SU-DHL-6 (cell line): ENCODE measurements at regions not wholly inside any gene's neighbourhood (a gene's known extent, or its start where the extent isn't known, plus 50 kb on each side); places are given as distances from the start of the nearest gene placed in this dataset.

Source experiments
- H2AFZ ChIP-seq: fragments of 200-600 bp; sonication (generic); 2 replicates; pipeline ENCODE4 v1.6.1; 2014; ENCODE audit warnings: low read depth, mild to moderate bottlenecking, moderate library complexity, mixed read lengths, antibody characterized with exemption, low read length; ENCODE audit not compliant: severe bottlenecking
- H3F3A ChIP-seq: fragments of 200-600 bp; shearing (Covaris generic); 2 replicates; pipeline ENCODE4 v1.6.0; 2016; ENCODE audit warnings: antibody characterized with exemption, mild to moderate bottlenecking; ENCODE audit not compliant: insufficient read depth
- H3K27ac ChIP-seq: fragments of 200-600 bp; sonication (generic); 2 replicates; pipeline ENCODE4 v1.5.1; 2016; ENCODE audit warnings: low read depth, mild to moderate bottlenecking, low read length, moderate library complexity, mixed read lengths
- H3K27me3 ChIP-seq: fragments of 200-600 bp; sonication (generic), shearing (Covaris generic); 2 replicates; pipeline ENCODE4 v1.6.0; 2014; ENCODE audit warnings: mild to moderate bottlenecking, low read length
- H3K36me3 ChIP-seq: fragments of 200-600 bp; sonication (generic); 2 replicates; pipeline ENCODE4 v1.6.1; 2014; ENCODE audit warnings: mild to moderate bottlenecking, low read length, mixed read lengths
- H3K4me2 ChIP-seq: fragments of 300-600, 200-600 bp; shearing (Covaris generic), sonication (generic); 2 replicates; pipeline ENCODE4 v1.6.0; 2014; ENCODE audit warnings: low read length, low read depth, mild to moderate bottlenecking; ENCODE audit not compliant: poor library complexity, severe bottlenecking
- H3K4me3 ChIP-seq: fragments of 200-600 bp; sonication (generic); 2 replicates; pipeline ENCODE4 v1.5.1; 2014; ENCODE audit warnings: antibody characterized with exemption, low read length, mild to moderate bottlenecking, mixed read lengths; ENCODE audit not compliant: insufficient read depth, poor library complexity, severe bottlenecking
- H3K79me2 ChIP-seq: fragments of 200-600 bp; sonication (generic); 2 replicates; pipeline ENCODE4 v1.6.1; 2014; ENCODE audit warnings: mild to moderate bottlenecking, low read length, moderate library complexity; ENCODE audit not compliant: insufficient read depth
- H3K9ac ChIP-seq: fragments of 200-600 bp; sonication (generic); 2 replicates; pipeline ENCODE4 v1.7.0; 2014; ENCODE audit warnings: mild to moderate bottlenecking, low read length
- H3K9me2 ChIP-seq: fragments of 200-600 bp; sonication (generic); replicated peaks from 2 replicates; pipeline ENCODE4 v1.6.1; 2014; ENCODE audit warnings: low read length; ENCODE audit not compliant: insufficient read depth
- H3K9me3 ChIP-seq: fragments of 200-600 bp; sonication (generic); 2 replicates; pipeline ENCODE4 v1.6.1; 2014; ENCODE audit warnings: low read length, mixed read lengths; ENCODE audit not compliant: insufficient read depth
- H4K20me1 ChIP-seq: fragments of 200-600 bp; sonication (generic); 2 replicates; pipeline ENCODE4 v1.6.1; 2014; ENCODE audit warnings: low read depth, mild to moderate bottlenecking, antibody characterized with exemption, low read length, moderate library complexity, mixed read lengths
- CTCF ChIP-seq: fragments of 200-600 bp; sonication (generic); IDR thresholded peaks from one replicate; pipeline ENCODE4 v1.5.1; 2017; ENCODE audit warnings: antibody characterized with exemption, mild to moderate bottlenecking, low read length, moderate library complexity; ENCODE audit not compliant: insufficient read depth, poor library complexity, severe bottlenecking
- EZH2phosphoT487 ChIP-seq: fragments of 200-600 bp; sonication (generic), shearing (Covaris generic); conservative IDR thresholded peaks from 2 replicates; pipeline ENCODE4 v1.6.1; 2018; ENCODE audit warnings: mild to moderate bottlenecking, antibody characterized with exemption, low read length, moderate library complexity, mixed read lengths

- H3K4me2 ChIP-seq = no peak overlapping the region
- TF ChIP-seq CTCF = no peak
- TF ChIP-seq EZH2phosphoT487 = no peak
Measured at GRCh38 chr9:87139099-87139730, 191.9 kb upstream of the GAS1 start.

GRCh38 chr9:87140142-87140541 lies 192.8 kb upstream of the GAS1 start:
- Histone ChIP-seq H3K9ac (no peak overlapping the region), H2AFZ (no peak overlapping the region), H3K4me2 (no peak overlapping the region), H3K79me2 (no peaks in the 10 kb centered on the region), H3K9me2 (no peaks in the 10 kb centered on the region), H3K36me3 (no peaks in the 10 kb centered on the region), H3K4me3 (no peak overlapping the region), H3K9me3 (no peaks in the 10 kb centered on the region), H3K27me3 (no peaks in the 10 kb centered on the region), H3K27ac (no peak overlapping the region), H3F3A (no peaks in the 10 kb centered on the region), H4K20me1 (no peaks in the 10 kb centered on the region)
- TF ChIP-seq EZH2phosphoT487 = no peak
- no peak for TF ChIP-seq CTCF

More at GRCh38 chr9:87139099-87139730, 191.9 kb upstream of the GAS1 start:
- no peak overlapping the region for H3K4me3 ChIP-seq
- no peaks in the 10 kb centered on the region for H4K20me1 ChIP-seq
- no peak overlapping the region for H3K9ac ChIP-seq
- H3F3A ChIP-seq = no peaks in the 10 kb centered on the region
- no peaks in the 10 kb centered on the region for H3K9me3 ChIP-seq
- no peak overlapping the region for H3K27ac ChIP-seq
- H3K36me3 ChIP-seq = no peaks in the 10 kb centered on the region
- H2AFZ ChIP-seq = no peak overlapping the region
- no peaks in the 10 kb centered on the region for H3K9me2 ChIP-seq
- H3K79me2 ChIP-seq = no peaks in the 10 kb centered on the region
- H3K27me3 ChIP-seq = no peaks in the 10 kb centered on the region

GRCh38 chr9:87140605-87141109 lies 193.4 kb upstream of the GAS1 start:
- Histone ChIP-seq H3K79me2 (no peaks in the 10 kb centered on the region), H3K4me2 (no peak overlapping the region), H3F3A (no peaks in the 10 kb centered on the region), H3K27ac (no peak overlapping the region), H3K4me3 (no peak overlapping the region), H3K27me3 (no peaks in the 10 kb centered on the region), H3K9me3 (no peaks in the 10 kb centered on the region), H3K9me2 (no peaks in the 10 kb centered on the region), H4K20me1 (no peaks in the 10 kb centered on the region), H3K36me3 (no peaks in the 10 kb centered on the region), H3K9ac (no peak overlapping the region), H2AFZ (no peak overlapping the region)
- TF ChIP-seq EZH2phosphoT487 = no peak
- no peak for TF ChIP-seq CTCF
